Omental fat pad (tissue), 3 donors: ENCODE measurements at regions not wholly inside any gene's neighbourhood (a gene's known extent, or its start where the extent isn't known, plus 50 kb on each side); places are given as distances from the start of the nearest gene placed in this dataset.
A peak's percentile ranks its signal among the peaks of the same experiment; 100 is the strongest.

Source experiments
- ATAC-seq: fragments of 150-250 bp; one replicate; pipeline ENCODE4 v1.9.1; 2016; ENCODE audit warnings: mild to moderate bottlenecking, moderate library complexity; ENCODE audit not compliant: low FRiP score
- DNase-seq: peaks from one replicate; pipeline ENCODE4 v3.0.0-alpha.2; 2019; ENCODE audit warnings: low spot score
- TF ChIP-seq, protein P1 (sequence below), 3 donors: fragments of 450-650 bp; IDR thresholded peaks; one replicate each; pipeline ENCODE4 v1.5.1; 2016 to 2017; ENCODE audit warnings: antibody characterized with exemption in 3 of 3, mild to moderate bottlenecking in 3 of 3, moderate library complexity in 2 of 3

DNA sequence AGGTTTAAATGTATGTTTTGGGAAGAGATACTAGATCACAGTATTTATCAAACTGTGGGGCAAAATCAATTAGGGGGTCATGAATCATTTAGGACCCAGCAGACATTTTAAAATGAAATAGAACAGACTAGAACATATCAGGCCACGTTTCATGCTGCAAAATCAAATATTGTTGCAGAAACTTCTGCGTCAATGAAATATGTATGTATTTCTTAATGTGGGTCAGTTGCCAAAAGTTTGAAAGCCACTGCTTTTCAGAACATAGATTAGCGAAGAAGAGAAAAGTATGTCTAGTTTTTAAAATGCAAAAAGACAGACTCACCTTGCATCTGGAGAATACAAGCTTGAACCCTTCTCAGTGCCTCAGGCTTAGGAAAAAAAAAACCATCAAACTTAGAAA lies 102.7 kb upstream of the BMPER start:
- TF ChIP-seq, protein P1, sequence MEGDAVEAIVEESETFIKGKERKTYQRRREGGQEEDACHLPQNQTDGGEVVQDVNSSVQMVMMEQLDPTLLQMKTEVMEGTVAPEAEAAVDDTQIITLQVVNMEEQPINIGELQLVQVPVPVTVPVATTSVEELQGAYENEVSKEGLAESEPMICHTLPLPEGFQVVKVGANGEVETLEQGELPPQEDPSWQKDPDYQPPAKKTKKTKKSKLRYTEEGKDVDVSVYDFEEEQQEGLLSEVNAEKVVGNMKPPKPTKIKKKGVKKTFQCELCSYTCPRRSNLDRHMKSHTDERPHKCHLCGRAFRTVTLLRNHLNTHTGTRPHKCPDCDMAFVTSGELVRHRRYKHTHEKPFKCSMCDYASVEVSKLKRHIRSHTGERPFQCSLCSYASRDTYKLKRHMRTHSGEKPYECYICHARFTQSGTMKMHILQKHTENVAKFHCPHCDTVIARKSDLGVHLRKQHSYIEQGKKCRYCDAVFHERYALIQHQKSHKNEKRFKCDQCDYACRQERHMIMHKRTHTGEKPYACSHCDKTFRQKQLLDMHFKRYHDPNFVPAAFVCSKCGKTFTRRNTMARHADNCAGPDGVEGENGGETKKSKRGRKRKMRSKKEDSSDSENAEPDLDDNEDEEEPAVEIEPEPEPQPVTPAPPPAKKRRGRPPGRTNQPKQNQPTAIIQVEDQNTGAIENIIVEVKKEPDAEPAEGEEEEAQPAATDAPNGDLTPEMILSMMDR (IDR thresholded peaks at IDR 0.05) = no peak
- DNase-seq = no peak
- no peak for ATAC-seq

DNA sequence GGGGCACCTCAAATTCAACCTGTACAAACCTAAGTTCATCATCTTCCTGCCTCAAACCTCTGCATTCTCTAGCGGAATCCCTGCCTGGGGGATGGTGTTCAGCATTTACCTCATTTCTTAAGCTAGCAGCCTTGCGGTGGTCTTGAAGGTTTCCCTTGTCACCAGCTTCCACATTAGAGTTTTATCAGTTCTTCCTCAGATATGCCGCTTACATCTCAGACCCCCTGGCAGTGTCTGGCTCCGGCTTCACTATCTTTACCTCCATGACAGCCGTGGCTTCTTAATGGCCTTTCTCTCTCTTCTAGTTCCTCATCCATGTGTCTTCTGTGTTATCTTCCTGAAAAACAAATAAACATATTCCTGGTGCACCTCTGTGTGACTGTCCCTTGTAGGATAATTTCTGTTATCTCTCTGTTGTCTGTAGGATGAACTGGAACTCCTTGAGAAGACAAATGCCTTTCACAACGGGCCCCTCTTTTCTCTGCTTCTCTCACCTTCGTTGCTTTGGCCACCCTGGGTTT lies 101.1 kb upstream of the BMPER start:
- ATAC-seq (no peak), DNase-seq (no peak)
- TF ChIP-seq, protein P1 (IDR thresholded peaks at IDR 0.05) = no peak

DNA sequence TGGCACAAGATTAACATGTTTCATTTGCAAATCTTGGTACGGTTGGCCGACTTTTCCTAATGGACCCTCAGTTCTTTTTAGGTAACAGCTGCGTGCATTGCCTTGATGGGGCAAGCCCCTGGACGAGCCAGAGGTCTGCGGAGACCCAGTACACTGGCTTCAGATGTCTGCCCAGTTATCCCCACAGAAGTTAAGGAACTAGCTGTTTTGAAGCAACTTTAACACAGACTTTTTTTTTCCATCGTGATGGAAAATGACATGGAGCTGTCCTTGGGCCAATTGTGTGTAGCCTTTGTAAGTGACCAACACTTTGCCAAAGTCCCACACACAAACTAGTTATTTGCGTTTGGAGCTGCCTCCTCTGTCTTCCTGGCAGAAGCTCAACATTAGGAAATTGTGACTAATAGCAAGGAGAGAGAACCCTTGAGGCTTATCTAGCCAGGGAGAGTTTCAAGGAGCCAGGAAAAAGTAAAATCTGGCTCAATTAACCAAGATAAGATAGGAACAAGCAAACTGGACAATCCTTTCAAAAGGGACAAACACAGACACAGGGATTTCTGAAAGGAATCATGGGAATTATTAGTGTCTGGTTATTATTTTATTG lies 99.6 kb upstream of the BMPER start:
- ATAC-seq (peak; percentile 57), DNase-seq (no peak)
- TF ChIP-seq, protein P1 (IDR thresholded peaks at IDR 0.05) = no peak

DNA sequence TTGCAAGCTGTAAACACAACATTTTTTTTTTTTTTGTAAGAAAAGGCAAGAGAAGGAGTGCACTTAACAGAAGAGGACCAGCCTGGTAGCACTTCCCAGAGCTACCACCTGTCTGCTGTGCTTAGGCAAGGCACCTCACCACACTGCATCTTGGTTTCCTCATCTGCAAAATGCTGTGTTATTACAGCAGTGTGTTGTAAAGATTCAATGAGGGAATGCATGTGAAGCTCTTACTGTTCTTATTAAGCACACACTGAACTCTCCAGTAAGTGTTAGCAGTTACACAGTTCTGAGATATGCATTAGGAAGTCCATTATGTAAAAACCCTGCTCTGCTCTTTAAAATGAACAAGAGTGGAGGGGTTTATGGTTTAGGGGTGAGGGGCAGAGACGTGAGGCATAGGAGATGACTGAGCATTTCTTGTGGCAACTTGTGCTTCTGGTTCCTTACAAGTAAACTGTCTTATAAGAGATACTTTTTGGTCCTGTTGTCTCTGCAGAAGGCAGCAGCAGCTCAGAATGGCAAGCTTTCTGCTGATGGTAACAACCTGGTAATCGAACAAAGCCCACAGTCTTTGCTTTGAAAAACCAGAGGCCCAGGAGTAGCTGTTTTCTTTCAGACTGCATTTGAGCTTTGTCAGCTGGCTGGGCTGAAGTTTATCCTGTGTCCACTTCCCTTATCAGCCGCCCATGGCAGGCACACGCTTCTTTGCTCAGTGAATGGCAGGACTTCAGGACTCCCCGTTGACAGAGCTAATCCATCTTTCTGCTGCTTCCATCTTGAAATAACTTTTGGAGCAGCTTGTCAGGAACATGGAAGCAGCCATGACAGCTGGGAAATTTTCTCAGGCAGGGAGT lies 98.8 kb upstream of the BMPER start:
- no peak for DNase-seq
- ATAC-seq = no peak
- TF ChIP-seq, protein P1 (IDR thresholded peaks at IDR 0.05) = no peak

DNA sequence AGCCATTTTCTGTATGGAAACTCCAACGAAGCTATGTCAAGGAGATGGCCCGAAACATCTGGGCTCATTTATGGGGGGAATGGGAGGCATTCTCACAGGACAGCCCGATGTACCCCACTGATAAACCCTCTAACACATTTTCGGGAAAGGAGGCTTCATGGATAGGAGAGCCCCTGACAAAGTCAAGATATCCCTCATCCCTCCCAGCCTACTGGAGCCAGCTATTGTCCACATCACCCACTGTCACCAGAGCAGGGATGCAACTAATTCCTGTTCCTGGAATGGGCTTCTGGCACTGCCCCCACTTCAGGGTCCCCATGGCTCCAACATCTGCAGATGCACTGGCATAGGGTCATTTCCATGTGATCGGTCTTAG lies 98.2 kb upstream of the BMPER start:
- TF ChIP-seq, protein P1 (IDR thresholded peaks at IDR 0.05) = no peak
- no peak for ATAC-seq
- DNase-seq = no peak

DNA sequence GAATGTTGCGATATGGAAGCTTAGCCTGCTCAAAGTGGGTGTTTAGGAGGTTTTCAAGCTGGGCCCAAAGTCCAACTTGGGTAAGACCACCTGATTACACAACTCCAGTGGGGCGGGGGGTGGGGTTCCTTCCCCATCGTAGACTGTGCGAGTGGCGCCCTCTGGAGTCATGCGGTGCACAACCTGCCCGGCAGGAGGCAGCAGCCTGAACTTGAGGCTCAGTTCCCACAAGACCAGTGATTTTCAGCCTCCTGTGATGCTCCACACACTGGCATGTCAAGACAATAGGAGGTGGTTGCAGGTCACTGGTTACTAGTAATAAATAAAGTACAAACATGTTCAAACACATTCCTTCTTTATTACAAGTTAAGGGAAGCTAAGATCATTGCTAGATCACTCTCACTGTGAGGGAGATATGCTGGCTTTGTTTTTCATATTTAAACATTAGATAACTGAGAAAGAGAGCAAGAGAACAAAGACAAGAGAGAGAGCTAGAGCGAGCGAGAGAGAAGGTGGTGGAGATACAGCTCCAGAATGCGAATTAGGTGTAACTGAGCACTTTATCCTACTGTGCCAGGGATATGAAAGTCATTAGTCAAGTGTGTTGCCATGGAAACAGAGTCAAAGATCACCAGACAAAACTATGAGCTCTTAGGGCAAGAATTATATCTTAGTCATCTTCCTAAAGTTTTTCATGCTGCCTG lies 97.4 kb upstream of the BMPER start:
- ATAC-seq (peak; percentile 51), DNase-seq (no peak)
- TF ChIP-seq, protein P1 (IDR thresholded peaks at IDR 0.05) = no peak
